Loucy (cell line): ENCODE measurements at regions not wholly inside any gene's neighbourhood (a gene's known extent, or its start where the extent isn't known, plus 50 kb on each side); places are given as distances from the start of the nearest gene placed in this dataset.

Source experiments
- H2AFZ ChIP-seq: fragments of 200-600 bp; sonication (generic); 2 replicates; pipeline ENCODE4 v1.6.0; 2016; ENCODE audit warnings: antibody characterized with exemption, mild to moderate bottlenecking, low read length, moderate library complexity
- H3F3A ChIP-seq: fragments of 200-600 bp; 2 replicates; pipeline ENCODE4 v1.6.0; 2016; ENCODE audit warnings: antibody characterized with exemption, low read depth, mild to moderate bottlenecking
- H3K27me3 ChIP-seq: fragments of 200-600 bp; sonication (generic); 2 replicates; pipeline ENCODE4 v1.6.1; 2014; ENCODE audit warnings: low read length, mild to moderate bottlenecking; ENCODE audit not compliant: insufficient read depth, poor library complexity, severe bottlenecking
- H3K36me3 ChIP-seq: fragments of 200-600 bp; sonication (generic); 2 replicates; pipeline ENCODE4 v1.6.1; 2016; ENCODE audit warnings: low read length; ENCODE audit not compliant: insufficient read depth
- H3K4me1 ChIP-seq: fragments of 200-600 bp; sonication (generic); 2 replicates; pipeline ENCODE4 v1.5.1; 2014; ENCODE audit warnings: low read length, mild to moderate bottlenecking; ENCODE audit not compliant: insufficient read depth, poor library complexity, severe bottlenecking
- H3K4me2 ChIP-seq: fragments of 200-600 bp; sonication (generic); 2 replicates; pipeline ENCODE4 v1.6.0; 2014; ENCODE audit warnings: antibody characterized with exemption, low read length, low read depth, mild to moderate bottlenecking; ENCODE audit not compliant: poor library complexity, severe bottlenecking
- H3K4me3 ChIP-seq: fragments of 200-600 bp; sonication (generic); 2 replicates; pipeline ENCODE4 v1.5.1; 2014; ENCODE audit warnings: low read length, mild to moderate bottlenecking, mixed read lengths; ENCODE audit not compliant: poor library complexity, severe bottlenecking
- H3K79me2 ChIP-seq: fragments of 200-600 bp; sonication (generic); 2 replicates; pipeline ENCODE4 v1.6.1; 2014; ENCODE audit warnings: low read length; ENCODE audit not compliant: insufficient read depth
- H3K9ac ChIP-seq: fragments of 200-600 bp; sonication (generic); 2 replicates; pipeline ENCODE4 v1.6.0; 2014; ENCODE audit warnings: mild to moderate bottlenecking, low read depth, low read length, moderate library complexity; ENCODE audit not compliant: poor library complexity, severe bottlenecking
- H3K9me2 ChIP-seq: fragments of 200-600 bp; sonication (generic); replicated peaks from 2 replicates; pipeline ENCODE4 v1.6.1; 2016; ENCODE audit warnings: low read depth, low read length, mixed read lengths
- H3K9me3 ChIP-seq: fragments of 200-600 bp; sonication (generic); 2 replicates; pipeline ENCODE4 v1.6.1; 2014; ENCODE audit warnings: mild to moderate bottlenecking, antibody characterized with exemption, low read length, low read depth; ENCODE audit not compliant: insufficient read depth
- H4K20me1 ChIP-seq: fragments of 200-600 bp; sonication (generic); 2 replicates; pipeline ENCODE4 v1.6.0; 2014; ENCODE audit warnings: antibody characterized with exemption, low read length, mild to moderate bottlenecking; ENCODE audit not compliant: insufficient read depth, poor library complexity, severe bottlenecking
- CTCF ChIP-seq: fragments of 200-600 bp; sonication (generic); conservative IDR thresholded peaks from 2 replicates; pipeline ENCODE4 v1.5.1; 2014; ENCODE audit warnings: mild to moderate bottlenecking, antibody characterized with exemption, low read length
- EZH2phosphoT487 ChIP-seq: fragments of 200-600 bp; IDR thresholded peaks from 2 replicates; pipeline ENCODE4 v1.6.1; 2018; ENCODE audit warnings: antibody characterized with exemption, mild to moderate bottlenecking, moderate library complexity, borderline replicate concordance

- H3K79me2 ChIP-seq, result no peaks in the 10 kb centered on the region
- no peak overlapping the region for H3K4me3 ChIP-seq
- H3K9me2 ChIP-seq, result no peaks in the 10 kb centered on the region; the same call in 1 of the 2 replicates
- H3F3A ChIP-seq, result no peaks in the 10 kb centered on the region
- H3K9ac ChIP-seq, result no peak overlapping the region
- H3K27me3 ChIP-seq, result no peaks in the 10 kb centered on the region
- no peaks in the 10 kb centered on the region for H3K9me3 ChIP-seq
- TF ChIP-seq EZH2phosphoT487, result no peak
- no peak for TF ChIP-seq CTCF
- no peaks in the 10 kb centered on the region for H3K36me3 ChIP-seq
- H3K4me2 ChIP-seq, result no peak overlapping the region
- H2AFZ ChIP-seq, result no peak overlapping the region
- no peaks in the 10 kb centered on the region for H4K20me1 ChIP-seq
- no peaks in the 10 kb centered on the region for H3K4me1 ChIP-seq
These were observed 195.7 kb upstream of the CCNH start for GRCh38 chr5:87608385-87608784.

- no peaks in the 10 kb centered on the region for H3K9me3 ChIP-seq
- no peak overlapping the region for H3K9ac ChIP-seq
- TF ChIP-seq CTCF, result no peak
- no peak for TF ChIP-seq EZH2phosphoT487
- no peak overlapping the region for H3K4me3 ChIP-seq
- H3K4me2 ChIP-seq, result no peak overlapping the region
- H3K79me2 ChIP-seq, result no peaks in the 10 kb centered on the region
- H4K20me1 ChIP-seq, result no peaks in the 10 kb centered on the region
- no peaks in the 10 kb centered on the region for H3K4me1 ChIP-seq
- H3K9me2 ChIP-seq, result no peaks in the 10 kb centered on the region; the same call in 1 of the 2 replicates
- H2AFZ ChIP-seq, result no peak overlapping the region
- no peaks in the 10 kb centered on the region for H3K36me3 ChIP-seq
- H3K27me3 ChIP-seq, result no peaks in the 10 kb centered on the region
- H3F3A ChIP-seq, result no peaks in the 10 kb centered on the region
These were observed 192.9 kb upstream of the CCNH start for GRCh38 chr5:87605663-87606062.

- TF ChIP-seq CTCF, result no peak
- no peak for TF ChIP-seq EZH2phosphoT487
- Histone ChIP-seq H3K79me2 (no peaks in the 10 kb centered on the region), H3K4me2 (no peak overlapping the region), H3K36me3 (no peaks in the 10 kb centered on the region), H3K4me3 (no peak overlapping the region), H3K4me1 (no peaks in the 10 kb centered on the region), H4K20me1 (no peaks in the 10 kb centered on the region), H3K9me3 (no peaks in the 10 kb centered on the region), H3K9ac (no peak overlapping the region), H2AFZ (no peak overlapping the region), H3F3A (no peaks in the 10 kb centered on the region), H3K27me3 (no peaks in the 10 kb centered on the region), H3K9me2 (no peaks in the 10 kb centered on the region)
These were observed 187.0 kb upstream of the CCNH start for GRCh38 chr5:87599778-87600177.
